Peyer's patch (tissue), 4 donors: ENCODE measurements at regions not wholly inside any gene's neighbourhood (a gene's known extent, or its start where the extent isn't known, plus 50 kb on each side); places are given as distances from the start of the nearest gene placed in this dataset.

Experiments
- POLR2A ChIP-seq, 2 donors: fragments of 450-650 bp; IDR thresholded peaks; one replicate each; pipeline ENCODE4 v1.5.1; 2017; ENCODE audit warnings: antibody characterized with exemption in 2 of 2, mild to moderate bottlenecking in 2 of 2, moderate library complexity in 2 of 2
- TF ChIP-seq, protein P1 (sequence below), 6 experiments: fragments of 450-650 bp in 4 of 6; fragments of 200-600 bp in 2 of 6; sonication (generic) in 1 of 6; IDR thresholded peaks; one replicate each; pipeline ENCODE4 v1.5.1; 2017 to 2019; ENCODE audit warnings: antibody characterized with exemption in 6 of 6, mild to moderate bottlenecking in 3 of 6, moderate library complexity in 1 of 6

DNA sequence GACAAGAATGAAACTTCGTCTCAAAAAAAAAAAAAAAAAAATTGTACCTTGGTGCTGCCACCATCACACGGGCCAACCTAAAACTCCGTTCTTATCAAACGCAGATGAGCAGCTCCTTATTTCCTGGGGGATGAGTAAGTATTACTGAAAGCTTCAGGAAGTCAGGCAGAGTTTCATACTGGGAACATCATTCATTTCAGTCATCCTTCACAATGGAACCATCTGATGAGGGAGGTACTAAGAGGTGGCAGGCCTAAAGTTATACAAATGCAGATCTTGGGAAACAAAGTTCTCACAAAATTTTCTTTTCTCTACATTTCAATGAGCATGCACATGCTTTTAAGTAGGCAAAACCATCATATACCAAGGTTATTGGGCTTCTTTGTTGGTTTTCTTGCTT, 636.0 kb upstream of the LMCD1 start:
- TF ChIP-seq, protein P1, sequence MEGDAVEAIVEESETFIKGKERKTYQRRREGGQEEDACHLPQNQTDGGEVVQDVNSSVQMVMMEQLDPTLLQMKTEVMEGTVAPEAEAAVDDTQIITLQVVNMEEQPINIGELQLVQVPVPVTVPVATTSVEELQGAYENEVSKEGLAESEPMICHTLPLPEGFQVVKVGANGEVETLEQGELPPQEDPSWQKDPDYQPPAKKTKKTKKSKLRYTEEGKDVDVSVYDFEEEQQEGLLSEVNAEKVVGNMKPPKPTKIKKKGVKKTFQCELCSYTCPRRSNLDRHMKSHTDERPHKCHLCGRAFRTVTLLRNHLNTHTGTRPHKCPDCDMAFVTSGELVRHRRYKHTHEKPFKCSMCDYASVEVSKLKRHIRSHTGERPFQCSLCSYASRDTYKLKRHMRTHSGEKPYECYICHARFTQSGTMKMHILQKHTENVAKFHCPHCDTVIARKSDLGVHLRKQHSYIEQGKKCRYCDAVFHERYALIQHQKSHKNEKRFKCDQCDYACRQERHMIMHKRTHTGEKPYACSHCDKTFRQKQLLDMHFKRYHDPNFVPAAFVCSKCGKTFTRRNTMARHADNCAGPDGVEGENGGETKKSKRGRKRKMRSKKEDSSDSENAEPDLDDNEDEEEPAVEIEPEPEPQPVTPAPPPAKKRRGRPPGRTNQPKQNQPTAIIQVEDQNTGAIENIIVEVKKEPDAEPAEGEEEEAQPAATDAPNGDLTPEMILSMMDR (IDR thresholded peaks at IDR 0.05): no peak
- no peak for TF ChIP-seq POLR2A (IDR thresholded peaks at IDR 0.05)
